ENCODE measurements at regions not wholly inside any gene's neighbourhood (a gene's known extent, or its start where the extent isn't known, plus 50 kb on each side); places are given as distances from the start of the nearest gene placed in this dataset.

DNA sequence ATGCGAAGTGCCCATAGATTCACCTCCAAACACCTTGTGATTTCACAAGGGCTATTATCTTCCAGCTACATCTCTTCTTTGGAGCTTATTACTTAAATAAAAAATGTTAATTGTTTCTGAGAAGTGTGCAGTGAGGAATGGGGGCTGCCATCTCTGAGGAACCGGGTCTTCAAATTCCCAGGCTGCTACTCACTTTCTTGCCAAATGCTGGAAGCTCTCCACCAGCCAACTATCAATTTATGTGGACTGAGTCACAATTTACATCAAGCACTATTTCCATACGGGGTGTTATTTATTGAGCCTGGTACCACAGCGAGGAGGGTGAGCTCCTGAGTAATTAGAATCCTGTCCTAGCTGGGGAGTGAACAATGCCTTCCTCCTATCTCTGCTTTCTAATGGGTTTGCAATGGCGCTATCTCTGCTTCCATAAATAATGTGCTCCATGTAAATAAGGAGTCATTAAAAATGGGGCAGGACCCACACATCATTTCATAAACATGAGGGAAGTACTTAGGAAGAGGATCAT is 898.3 kb downstream of the VRK1 start:
- Histone ChIP-seq H3K4me3 (no peak overlapping the region), H3K27me3 (no peaks in the 10 kb centered on the region), H3K4me1 (no peaks in the 10 kb centered on the region), H3K9ac (ENCODE audit: low read depth in 2 of 2, low read length in 2 of 2) (no peak overlapping the region), H3K9me3 (no peaks in the 10 kb centered on the region), H3K27ac (no peak overlapping the region), H3K36me3 (no peaks in the 10 kb centered on the region)
- no peak for TF ChIP-seq CTCF (IDR thresholded peaks at IDR 0.05)
- no peak for DNase-seq
- intact Hi-C loops (cut with DNase I), result no loop called here

GRCh38 chr14:97697772-97698171 is 900.6 kb downstream of the VRK1 start:
- Histone ChIP-seq H3K4me1 (no peaks in the 10 kb centered on the region), H3K27ac (no peak overlapping the region), H3K9ac (ENCODE audit: low read depth in 2 of 2, low read length in 2 of 2) (no peak overlapping the region), H3K9me3 (no peaks in the 10 kb centered on the region), H3K36me3 (no peaks in the 10 kb centered on the region), H3K27me3 (no peaks in the 10 kb centered on the region), H3K4me3 (no peak overlapping the region)
- intact Hi-C loops (cut with DNase I), result no loop called here
- TF ChIP-seq CTCF (IDR thresholded peaks at IDR 0.05), result no peak
- DNase-seq, result no peak

GRCh38 chr14:97699026-97699425 is 901.8 kb downstream of the VRK1 start:
- intact Hi-C loops (cut with DNase I), result no loop called here
- H3K27ac ChIP-seq, result no peak overlapping the region
- no peaks in the 10 kb centered on the region for H3K36me3 ChIP-seq
- no peaks in the 10 kb centered on the region for H3K9me3 ChIP-seq
- DNase-seq, result no peak
- no peaks in the 10 kb centered on the region for H3K27me3 ChIP-seq
- H3K4me3 ChIP-seq, result no peak overlapping the region
- H3K4me1 ChIP-seq, result no peaks in the 10 kb centered on the region
- no peak overlapping the region for H3K9ac ChIP-seq (ENCODE audit: low read depth in 2 of 2, low read length in 2 of 2)
- TF ChIP-seq CTCF (IDR thresholded peaks at IDR 0.05), result no peak

DNA sequence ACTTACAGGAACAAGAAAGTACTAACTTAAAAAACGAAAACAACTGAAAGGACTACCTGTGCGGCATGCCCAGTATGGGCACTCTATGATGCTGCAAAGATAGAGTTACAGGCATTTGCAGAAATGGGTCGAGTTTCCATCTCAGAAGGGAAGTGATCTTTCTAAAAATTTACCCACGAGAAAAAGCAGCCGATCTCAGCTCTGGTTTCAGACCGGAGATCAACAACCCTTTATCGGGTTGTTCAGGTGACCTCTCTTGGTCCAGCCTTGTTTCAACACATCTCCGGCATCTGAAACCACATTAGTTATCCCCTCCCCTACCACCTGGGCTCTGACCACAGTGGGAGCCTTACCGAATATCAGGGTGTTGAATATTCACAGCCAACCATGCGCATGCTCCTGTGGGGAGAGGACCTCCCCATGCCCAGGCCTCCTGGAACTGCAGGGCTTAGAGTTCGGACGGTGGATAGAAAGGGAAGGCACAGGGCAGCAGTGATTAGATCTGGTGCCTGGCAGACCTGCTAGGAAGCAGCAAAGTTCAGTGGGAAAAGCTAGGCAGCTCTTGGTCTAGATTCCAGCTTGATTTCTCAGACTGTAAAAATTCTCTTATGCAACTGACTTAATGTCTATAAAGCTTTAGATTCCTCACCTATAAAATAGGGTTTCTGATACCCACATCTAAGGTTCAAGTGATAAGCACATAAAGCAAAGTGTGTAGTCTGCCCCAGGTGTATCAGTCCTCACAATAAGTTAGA is 906.0 kb downstream of the VRK1 start:
- TF ChIP-seq CTCF (IDR thresholded peaks at IDR 0.05), result no peak
- Histone ChIP-seq H3K9me3 (no peaks in the 10 kb centered on the region), H3K36me3 (no peaks in the 10 kb centered on the region), H3K27ac (no peak overlapping the region), H3K4me1 (no peaks in the 10 kb centered on the region), H3K9ac (ENCODE audit: low read depth in 2 of 2, low read length in 2 of 2) (no peak overlapping the region), H3K27me3 (no peaks in the 10 kb centered on the region), H3K4me3 (no peak overlapping the region)
- intact Hi-C loops (cut with DNase I), result no loop called here
- DNase-seq, result no peak

- no peaks in the 10 kb centered on the region for H3K27me3 ChIP-seq
- no peak for TF ChIP-seq CTCF (IDR thresholded peaks at IDR 0.05)
- no peaks in the 10 kb centered on the region for H3K9me3 ChIP-seq
- no peaks in the 10 kb centered on the region for H3K4me1 ChIP-seq
- no peak overlapping the region for H3K9ac ChIP-seq (ENCODE audit: low read depth in 2 of 2, low read length in 2 of 2)
- intact Hi-C loops (cut with DNase I), result no loop called here
- DNase-seq, result no peak
- no peaks in the 10 kb centered on the region for H3K36me3 ChIP-seq
- no peak overlapping the region for H3K27ac ChIP-seq
- H3K4me3 ChIP-seq, result no peak overlapping the region
Observed at GRCh38 chr14:97704316-97704885, 907.2 kb downstream of the VRK1 start.

All from colonic mucosa (tissue), 4 donors.